GM19035 (cell line): ENCODE measurements at regions not wholly inside any gene's neighbourhood (a gene's known extent, or its start where the extent isn't known, plus 50 kb on each side); places are given as distances from the start of the nearest gene placed in this dataset.

Experiments used
- ATAC-seq: cut with Tn5 transposase; IDR thresholded peaks from one replicate; pipeline ENCODE4 v1.9.1; 2021; ENCODE audit not compliant: unreplicated experiment

GRCh38 chr6:145187491-145188206 is 547.7 kb downstream of the EPM2A start:
- no peak for ATAC-seq

- ATAC-seq: no peak
Observed at GRCh38 chr6:145189836-145190235, 545.5 kb downstream of the EPM2A start.

GRCh38 chr6:145194389-145194788 is 540.9 kb downstream of the EPM2A start:
- ATAC-seq: no peak

- ATAC-seq: no peak
Observed at GRCh38 chr6:145199961-145200360, 535.4 kb downstream of the EPM2A start.

- ATAC-seq: no peak
Observed at GRCh38 chr6:145204301-145204700, 531.0 kb downstream of the EPM2A start.

GRCh38 chr6:145206247-145206907 is 528.9 kb downstream of the EPM2A start:
- no peak for ATAC-seq

GRCh38 chr6:145208474-145208873 is 526.8 kb downstream of the EPM2A start:
- ATAC-seq: no peak

GRCh38 chr6:145209272-145209671 is 526.0 kb downstream of the EPM2A start:
- no peak for ATAC-seq

- peak; percentile 24 for ATAC-seq
Observed at GRCh38 chr6:145212813-145213212, 522.5 kb downstream of the EPM2A start.

GRCh38 chr6:145213614-145214013 is 521.7 kb downstream of the EPM2A start:
- ATAC-seq: peak; percentile 81

GRCh38 chr6:145214570-145214969 is 520.8 kb downstream of the EPM2A start:
- no peak for ATAC-seq

GRCh38 chr6:145224450-145224849 is 510.9 kb downstream of the EPM2A start:
- no peak for ATAC-seq

- no peak for ATAC-seq
Observed at GRCh38 chr6:145225500-145225899, 509.8 kb downstream of the EPM2A start.

GRCh38 chr6:145227593-145227992 is 507.7 kb downstream of the EPM2A start:
- no peak for ATAC-seq

- ATAC-seq: no peak
Observed at GRCh38 chr6:145228962-145229582, 506.2 kb downstream of the EPM2A start.

- ATAC-seq: no peak
Observed at GRCh38 chr6:145233955-145234354, 501.4 kb downstream of the EPM2A start.

GRCh38 chr6:145235207-145235606 is 500.1 kb downstream of the EPM2A start:
- ATAC-seq: no peak

GRCh38 chr6:145238787-145239186 is 496.5 kb downstream of the EPM2A start:
- no peak for ATAC-seq

- ATAC-seq: no peak
Observed at GRCh38 chr6:145241039-145241438, 494.3 kb downstream of the EPM2A start.

GRCh38 chr6:145241721-145242120 is 493.6 kb downstream of the EPM2A start:
- ATAC-seq: no peak

- ATAC-seq: no peak
Observed at GRCh38 chr6:145244349-145245100, 490.8 kb downstream of the EPM2A start.
